Panc1 (cell line): ENCODE measurements at regions not wholly inside any gene's neighbourhood (a gene's known extent, or its start where the extent isn't known, plus 50 kb on each side); places are given as distances from the start of the nearest gene placed in this dataset.

ENCODE experiments used
- ATAC-seq: fragments of 200-7000 bp; cut with Tn5 transposase; 2 replicates; pipeline ENCODE4 v1.9.1; 2020; ENCODE audit warnings: mild to moderate bottlenecking, moderate library complexity
- BruUV-seq: library from RNA; stranded (reverse); fragments of 400-500 nt; replicated peaks from 2 replicates; lab custom pipeline; 2021; lab: Mats Ljungman, UMichigan
- CTCF ChIA-PET: fragments of 300-600 bp; sonication (Branson Sonifier 250); formaldehyde crosslinking; loops from one replicate; lab custom pipeline; 2022; ENCODE audit warnings: antibody characterized with exemption; lab: Charles Lee
- POLR2A ChIA-PET: fragments of 300-600 bp; sonication (Branson Sonifier 250); formaldehyde crosslinking; loops from one replicate; lab custom pipeline; 2022; ENCODE audit warnings: antibody characterized with exemption; lab: Charles Lee
- DNase-seq: peaks from one replicate; pipeline ENCODE4 v3.0.0-alpha.2; 2010; ENCODE audit warnings: low read depth, low spot score
- H3K27ac ChIP-seq: 2 replicates; pipeline ENCODE4 v1.5.1; 2011; ENCODE audit warnings: mild to moderate bottlenecking, low read length, inconsistent platforms
- H3K27me3 ChIP-seq: fragments of 200-500 bp; sonication (Bioruptor generic); 2 replicates; pipeline ENCODE4 v1.6.0; 2014; ENCODE audit warnings: low read length, inconsistent platforms; ENCODE audit not compliant: control insufficient read depth, insufficient read depth
- H3K36me3 ChIP-seq: fragments of 200-500 bp; sonication (Bioruptor generic); 2 replicates; pipeline ENCODE4 v1.5.1; 2014; ENCODE audit warnings: inconsistent platforms, mild to moderate bottlenecking, low read length, moderate library complexity; ENCODE audit not compliant: control insufficient read depth, insufficient read depth
- H3K4me1 ChIP-seq: 2 replicates; pipeline ENCODE4 v1.5.1; 2011; ENCODE audit warnings: inconsistent platforms, mild to moderate bottlenecking, low read length, moderate library complexity; ENCODE audit not compliant: control insufficient read depth, insufficient read depth
- H3K4me3 ChIP-seq, 2 experiments: 2 replicates each; pipeline ENCODE4 v1.5.1; 2011 to 2012; ENCODE audit warnings: low read depth in 2 of 2, low read length in 2 of 2, mild to moderate bottlenecking in 2 of 2, inconsistent platforms in 1 of 2, moderate library complexity in 1 of 2
- H3K9me3 ChIP-seq: fragments of 200-500 bp; sonication (Bioruptor generic); 2 replicates; pipeline ENCODE4 v1.5.1; 2014; ENCODE audit warnings: low read depth, mild to moderate bottlenecking, inconsistent platforms, low read length, moderate library complexity; ENCODE audit not compliant: control insufficient read depth, insufficient read depth
- CTCF ChIP-seq: fragments of 450-650 bp; IDR thresholded peaks from 2 replicates; pipeline ENCODE4 v1.5.1; 2017; ENCODE audit warnings: mild to moderate bottlenecking
- POLR2AphosphoS5 ChIP-seq: IDR thresholded peaks from 2 replicates; pipeline ENCODE4 v1.6.1; 2012; ENCODE audit warnings: mild to moderate bottlenecking, low read depth, low read length, moderate library complexity
- SIN3A ChIP-seq: IDR thresholded peaks from 2 replicates; pipeline ENCODE4 v1.6.1; 2012; ENCODE audit warnings: low read depth, mild to moderate bottlenecking, low read length, moderate library complexity, borderline replicate concordance; ENCODE audit not compliant: insufficient read depth
- TCF7L2 ChIP-seq: IDR thresholded peaks from 2 replicates; pipeline ENCODE4 v1.6.1; 2011; ENCODE audit warnings: mild to moderate bottlenecking, low read depth, low read length, inconsistent platforms
- in situ Hi-C: cut with HindIII; loops from 2 replicates; pipeline ENCODE4 v1.10.0; 2016; ENCODE audit warnings: low sequenced_read_pairs, low pct_unique_long_range_greater_than_20kb
- intact Hi-C: fragments of 100-400 bp; cut with micrococcal nuclease; formaldehyde crosslinking; loops from one replicate; pipeline ENCODE4 v1.10.0; 2022; ENCODE audit not compliant: unreplicated experiment
- TF ChIP-seq, protein P1 (sequence below), 2 experiments: IDR thresholded peaks; 2 replicates each; pipeline ENCODE4 v1.6.1; 2011 to 2012; ENCODE audit warnings: low read depth in 2 of 2, control low read depth in 1 of 2, low read length in 1 of 2, mild to moderate bottlenecking in 1 of 2, moderate library complexity in 1 of 2; ENCODE audit not compliant: insufficient read depth in 1 of 2

GRCh38 chr2:52194342-52194741 is 1162.4 kb upstream of the NRXN1 start:
- intact Hi-C loops (no loop called here), in situ Hi-C loops (no loop called here)
- Histone ChIP-seq H3K4me1 (no peaks in the 10 kb centered on the region), H3K36me3 (no peaks in the 10 kb centered on the region), H3K27ac (no peak overlapping the region), H3K9me3 (no peaks in the 10 kb centered on the region), H3K27me3 (no peaks in the 10 kb centered on the region), H3K4me3 (no peak overlapping the region)
- ChIA-PET CTCF (no interaction called here), POLR2A (no interaction called here)
- ATAC-seq, result no peak
- TF ChIP-seq POLR2AphosphoS5, result no peak
- no peak for TF ChIP-seq CTCF
- TF ChIP-seq SIN3A, result no peak
- TF ChIP-seq, protein P1, sequence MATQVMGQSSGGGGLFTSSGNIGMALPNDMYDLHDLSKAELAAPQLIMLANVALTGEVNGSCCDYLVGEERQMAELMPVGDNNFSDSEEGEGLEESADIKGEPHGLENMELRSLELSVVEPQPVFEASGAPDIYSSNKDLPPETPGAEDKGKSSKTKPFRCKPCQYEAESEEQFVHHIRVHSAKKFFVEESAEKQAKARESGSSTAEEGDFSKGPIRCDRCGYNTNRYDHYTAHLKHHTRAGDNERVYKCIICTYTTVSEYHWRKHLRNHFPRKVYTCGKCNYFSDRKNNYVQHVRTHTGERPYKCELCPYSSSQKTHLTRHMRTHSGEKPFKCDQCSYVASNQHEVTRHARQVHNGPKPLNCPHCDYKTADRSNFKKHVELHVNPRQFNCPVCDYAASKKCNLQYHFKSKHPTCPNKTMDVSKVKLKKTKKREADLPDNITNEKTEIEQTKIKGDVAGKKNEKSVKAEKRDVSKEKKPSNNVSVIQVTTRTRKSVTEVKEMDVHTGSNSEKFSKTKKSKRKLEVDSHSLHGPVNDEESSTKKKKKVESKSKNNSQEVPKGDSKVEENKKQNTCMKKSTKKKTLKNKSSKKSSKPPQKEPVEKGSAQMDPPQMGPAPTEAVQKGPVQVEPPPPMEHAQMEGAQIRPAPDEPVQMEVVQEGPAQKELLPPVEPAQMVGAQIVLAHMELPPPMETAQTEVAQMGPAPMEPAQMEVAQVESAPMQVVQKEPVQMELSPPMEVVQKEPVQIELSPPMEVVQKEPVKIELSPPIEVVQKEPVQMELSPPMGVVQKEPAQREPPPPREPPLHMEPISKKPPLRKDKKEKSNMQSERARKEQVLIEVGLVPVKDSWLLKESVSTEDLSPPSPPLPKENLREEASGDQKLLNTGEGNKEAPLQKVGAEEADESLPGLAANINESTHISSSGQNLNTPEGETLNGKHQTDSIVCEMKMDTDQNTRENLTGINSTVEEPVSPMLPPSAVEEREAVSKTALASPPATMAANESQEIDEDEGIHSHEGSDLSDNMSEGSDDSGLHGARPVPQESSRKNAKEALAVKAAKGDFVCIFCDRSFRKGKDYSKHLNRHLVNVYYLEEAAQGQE (IDR thresholded peaks at IDR 0.05; ENCODE audit: insufficient read depth in 1 of 2, low read depth in 2 of 2, low read length in 1 of 2), result no peak
- TF ChIP-seq TCF7L2, result no peak
- no peak for DNase-seq
- no TSS peak for BruUV-seq

DNA sequence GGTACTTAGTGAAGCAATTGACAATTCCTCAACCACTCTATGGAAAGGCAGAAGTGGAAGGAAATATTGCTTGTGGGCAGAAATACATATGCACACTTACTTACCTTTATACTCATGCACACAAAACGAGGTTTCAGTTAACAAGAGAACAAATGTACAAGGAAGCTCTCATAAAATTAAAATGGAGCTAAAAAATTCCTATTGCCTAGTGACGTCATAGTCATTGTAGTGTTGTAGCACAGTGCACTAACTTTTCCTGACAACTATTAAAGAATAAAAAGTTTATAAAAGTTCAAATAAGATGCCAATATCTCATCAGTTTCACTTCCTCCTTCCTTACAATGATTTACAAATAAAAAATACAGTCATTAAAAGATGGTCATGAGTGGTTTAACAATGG is 1161.9 kb upstream of the NRXN1 start:
- H3K36me3 ChIP-seq, result no peaks in the 10 kb centered on the region
- BruUV-seq, result no TSS peak
- DNase-seq (no peak), ATAC-seq (no peak)
- no peaks in the 10 kb centered on the region for H3K27me3 ChIP-seq
- no peaks in the 10 kb centered on the region for H3K4me1 ChIP-seq
- H3K9me3 ChIP-seq, result no peaks in the 10 kb centered on the region
- H3K27ac ChIP-seq, result no peak overlapping the region
- no peak for TF ChIP-seq SIN3A
- no peak for TF ChIP-seq TCF7L2
- no peak for TF ChIP-seq CTCF
- TF ChIP-seq POLR2AphosphoS5, result no peak
- TF ChIP-seq, protein P1 (IDR thresholded peaks at IDR 0.05; ENCODE audit: insufficient read depth in 1 of 2, low read depth in 2 of 2, low read length in 1 of 2), result no peak
- ChIA-PET CTCF (no interaction called here), POLR2A (no interaction called here)
- intact Hi-C loops, result no loop called here
- no peak overlapping the region for H3K4me3 ChIP-seq
- in situ Hi-C loops, result no loop called here
